T-helper 2 cell (primary cell): ENCODE measurements at regions not wholly inside any gene's neighbourhood (a gene's known extent, or its start where the extent isn't known, plus 50 kb on each side); places are given as distances from the start of the nearest gene placed in this dataset.
A peak's percentile ranks its signal among the peaks of the same experiment; 100 is the strongest.
"Not testable (repeated sequence)": the region's sequence is repeated elsewhere in the genome, so short reads cannot be mapped to it uniquely, and the experiment has no call there.

Source experiments
- DNase-seq, 5 experiments: peaks; one replicate each; pipeline versions ENCODE4 v3.0.0 to v3.0.0-alpha.2; 2012 to 2022

DNA sequence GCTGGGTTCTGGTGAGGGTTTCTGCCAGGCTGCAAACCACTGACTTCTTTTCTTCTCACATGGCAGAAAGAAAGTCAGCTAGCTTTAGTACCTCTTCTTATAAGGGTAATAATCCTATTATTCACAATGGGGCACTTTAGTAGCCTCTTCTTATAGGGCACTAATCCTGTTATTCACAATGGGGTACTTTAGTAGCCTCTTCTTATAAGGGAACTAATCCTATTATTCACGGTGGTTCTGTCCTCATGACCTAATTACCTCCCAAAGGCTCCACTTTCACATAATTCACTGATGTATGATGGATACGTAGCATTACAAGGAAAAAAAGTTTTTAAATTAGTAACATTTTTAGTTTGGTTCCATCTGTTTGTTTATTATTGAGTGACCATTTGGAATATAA lies 671.3 kb downstream of the NSUN3 start:
- DNase-seq = no peak

- DNase-seq = no peak
Measured at GRCh38 chr3:94735354-94735753, 672.5 kb downstream of the NSUN3 start.

DNA sequence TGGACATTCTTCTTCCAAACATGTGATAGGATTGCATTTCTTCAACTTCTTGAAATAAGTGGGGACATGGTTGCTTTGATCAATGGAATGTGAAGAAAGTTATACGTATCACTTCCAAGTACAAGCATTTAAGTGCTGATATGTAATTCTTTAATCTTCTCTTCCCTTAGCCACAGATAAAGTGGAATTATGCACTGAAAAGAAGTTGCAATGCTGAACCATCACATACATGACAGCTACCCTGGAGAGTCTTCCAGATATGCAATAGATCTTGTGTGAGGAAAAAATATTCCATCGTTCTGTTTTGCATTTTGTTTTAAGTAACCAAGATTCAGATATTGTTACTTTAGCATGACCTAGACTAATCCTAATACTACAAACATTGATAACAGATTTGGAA lies 674.3 kb downstream of the NSUN3 start:
- no peak for DNase-seq

DNA sequence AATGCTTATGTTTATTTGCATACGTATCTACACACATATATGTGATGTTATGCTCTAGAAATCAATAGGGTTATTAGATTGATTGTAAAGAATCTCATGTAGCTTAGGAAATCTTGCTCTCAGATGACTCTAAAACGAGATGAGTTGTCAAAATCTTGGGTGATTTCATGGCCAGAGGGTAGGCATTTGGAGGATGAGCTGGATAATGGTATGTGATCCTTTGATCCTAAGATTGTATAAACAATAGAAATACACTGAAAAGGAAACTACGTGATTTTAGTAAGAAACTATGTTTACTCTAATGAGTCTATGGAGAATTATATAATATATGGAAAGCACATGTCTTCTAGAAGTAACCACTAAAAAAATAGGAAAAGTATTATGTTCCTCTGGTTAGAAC lies 676.6 kb downstream of the NSUN3 start:
- DNase-seq = no peak

GRCh38 chr3:94758751-94759150 lies 695.9 kb downstream of the NSUN3 start:
- no peak for DNase-seq

GRCh38 chr3:94772402-94772801 lies 709.5 kb downstream of the NSUN3 start:
- no peak for DNase-seq

GRCh38 chr3:94775746-94776145 lies 712.9 kb downstream of the NSUN3 start:
- no peak for DNase-seq

DNA sequence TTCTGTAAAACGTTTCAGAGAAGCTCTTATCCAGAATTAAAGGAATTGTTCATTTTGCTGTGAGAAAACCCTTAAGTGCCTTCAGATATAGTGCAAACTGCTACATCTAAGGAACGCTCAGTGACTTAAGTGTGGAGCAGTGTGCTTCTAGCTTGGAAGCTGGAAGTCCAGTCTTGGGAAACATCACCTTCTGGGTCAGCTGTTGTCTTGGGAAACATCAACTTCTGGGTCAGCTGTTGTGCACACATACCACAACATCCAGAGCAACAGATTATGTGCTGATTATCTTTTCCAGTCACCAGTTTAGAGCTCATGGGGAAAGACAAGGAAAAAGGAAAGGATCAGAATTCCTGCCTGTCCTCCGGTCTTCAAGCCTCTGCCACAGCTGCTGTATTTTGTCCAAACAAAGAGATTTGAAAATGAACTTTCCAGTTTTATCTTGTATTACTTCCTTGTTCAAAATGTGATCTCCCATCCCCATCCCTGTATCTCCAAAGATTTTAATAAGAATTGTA lies 713.6 kb downstream of the NSUN3 start:
- no peak for DNase-seq

DNA sequence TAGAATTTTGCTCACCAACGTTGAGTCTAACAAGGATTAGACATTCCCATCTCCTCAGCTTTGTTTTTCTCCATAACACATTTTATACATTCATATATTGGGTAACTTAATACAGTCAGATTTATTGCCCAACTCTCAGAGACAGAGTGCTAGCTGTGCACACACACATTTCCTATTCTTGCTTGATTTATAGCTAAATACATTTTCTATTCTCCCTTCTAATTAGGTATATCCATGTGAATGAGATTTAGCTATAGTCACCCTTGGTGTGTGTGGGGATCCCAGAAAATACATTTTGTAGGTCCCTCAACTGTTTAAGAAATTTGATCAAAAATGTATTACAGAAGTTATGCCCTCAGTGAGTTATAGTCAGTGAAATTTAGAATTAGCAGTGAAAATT lies 715.4 kb downstream of the NSUN3 start:
- no peak for DNase-seq

DNA sequence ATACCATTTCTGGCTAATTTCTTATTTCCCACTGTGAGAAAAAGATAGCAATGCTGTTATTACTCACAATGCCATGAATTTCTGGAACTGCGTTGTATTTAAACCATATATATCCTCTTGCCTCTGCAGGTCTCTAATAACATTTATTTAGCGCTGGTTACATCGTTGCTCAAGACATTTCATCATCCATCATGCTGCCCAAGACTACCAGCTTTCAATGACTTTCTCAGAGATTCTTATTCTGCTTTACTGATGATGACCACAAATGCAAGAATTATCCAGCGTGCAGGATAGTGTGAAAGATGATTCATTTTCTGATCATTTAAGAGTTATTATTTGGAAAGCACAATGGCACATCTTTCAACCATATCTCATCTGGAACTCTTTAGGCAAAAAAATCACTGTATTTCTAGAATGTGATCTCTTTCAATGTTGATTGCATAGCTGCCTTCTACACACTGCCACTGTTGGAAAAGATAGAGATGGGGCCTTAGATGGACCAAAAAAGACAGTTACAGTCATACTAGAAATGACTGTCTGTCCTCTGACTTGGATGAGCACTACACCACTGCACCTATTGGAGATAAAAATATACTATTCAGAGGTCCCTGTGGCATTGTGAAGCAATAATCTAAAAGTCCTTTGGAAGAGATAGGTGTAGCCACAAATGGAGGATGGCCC lies 716.1 kb downstream of the NSUN3 start:
- no peak for DNase-seq

- no peak for DNase-seq
Measured at GRCh38 chr3:94779699-94780098, 716.8 kb downstream of the NSUN3 start.

DNA sequence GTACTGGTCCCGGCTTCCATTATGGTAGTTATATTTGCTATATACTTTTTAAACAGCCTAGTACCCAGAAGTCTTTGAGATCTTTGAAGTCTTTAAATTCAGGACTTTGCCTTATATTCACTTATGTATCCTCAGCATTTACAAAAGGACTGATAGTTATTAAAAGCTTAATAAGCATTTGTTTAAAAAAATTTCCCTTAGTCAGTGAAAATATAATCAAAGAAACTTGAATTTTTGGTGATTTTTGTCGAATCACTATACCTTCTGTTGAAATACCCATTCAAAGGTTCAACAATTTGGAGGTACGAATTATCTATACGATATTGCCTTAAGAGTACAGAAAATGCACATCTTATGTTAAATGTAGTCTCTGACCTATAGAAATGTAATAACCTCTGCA lies 721.4 kb downstream of the NSUN3 start:
- no peak for DNase-seq

GRCh38 chr3:94787066-94787465 lies 724.2 kb downstream of the NSUN3 start:
- no peak for DNase-seq

- no peak for DNase-seq
Measured at GRCh38 chr3:94787734-94788270, 724.9 kb downstream of the NSUN3 start.

DNA sequence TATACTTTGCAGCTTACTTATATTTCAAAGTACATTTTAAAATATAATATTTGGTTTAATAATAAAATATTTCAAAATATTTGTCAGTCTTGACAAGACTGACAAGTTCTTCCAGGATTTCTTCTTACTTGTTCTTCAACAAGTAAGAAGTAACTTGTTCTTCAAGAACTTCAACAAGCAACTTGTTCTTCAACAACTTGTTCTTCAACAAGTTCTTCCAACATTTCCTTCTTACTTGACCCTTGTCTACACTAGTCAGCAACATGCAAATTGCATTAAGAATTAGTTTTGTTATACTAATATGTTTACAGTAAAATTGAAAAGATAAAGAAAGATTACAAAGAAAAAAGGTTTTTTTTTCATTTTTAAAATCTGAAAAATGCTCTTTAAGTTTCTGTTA lies 731.7 kb downstream of the NSUN3 start:
- no peak for DNase-seq

GRCh38 chr3:94799420-94800060 lies 736.7 kb downstream of the NSUN3 start:
- no peak for DNase-seq

DNA sequence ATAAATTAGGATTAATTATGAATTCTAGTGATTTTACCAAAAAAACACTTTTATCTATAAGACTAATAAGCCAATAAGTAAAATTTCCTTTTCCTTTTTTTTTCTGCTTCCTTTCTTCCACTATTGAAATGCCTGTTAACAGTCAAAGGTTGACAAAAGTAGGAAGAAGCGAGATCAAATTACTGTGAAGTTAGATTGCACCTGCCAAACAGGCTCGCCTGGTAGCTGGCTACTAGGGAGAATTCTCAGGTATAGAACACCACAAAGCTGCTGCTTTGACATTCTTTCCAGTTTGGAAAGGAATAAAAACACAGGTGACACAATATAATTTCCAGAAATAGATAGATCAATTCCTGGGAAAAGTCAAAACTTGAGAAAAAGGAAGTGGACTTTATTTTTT lies 749.0 kb downstream of the NSUN3 start:
- no peak for DNase-seq

GRCh38 chr3:94821241-94821640 lies 758.4 kb downstream of the NSUN3 start:
- no peak for DNase-seq

DNA sequence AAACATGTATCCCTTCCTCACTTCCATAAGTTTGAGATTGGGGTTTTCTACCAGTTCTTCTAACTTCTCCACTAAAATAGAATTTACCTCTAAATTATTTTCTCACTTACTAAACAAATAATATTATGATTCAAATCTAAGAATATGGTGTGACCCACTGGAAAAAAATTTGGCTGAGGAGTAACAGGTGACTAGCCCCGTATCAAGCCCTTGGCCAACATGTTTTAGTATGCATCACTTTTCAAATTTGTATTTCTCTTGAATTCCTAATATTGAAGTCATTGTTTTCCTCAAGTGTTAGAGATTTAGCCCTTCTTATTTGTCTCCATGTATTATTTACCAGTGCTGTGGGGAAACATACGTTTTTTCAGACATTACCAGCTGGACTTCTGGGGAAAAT lies 759.4 kb downstream of the NSUN3 start:
- DNase-seq = no peak

- not testable (repeated sequence) for DNase-seq
Measured at GRCh38 chr3:94846251-94846650, 783.4 kb downstream of the NSUN3 start.

- peak in 1 of 5 experiments; percentile 5 for DNase-seq
Measured at GRCh38 chr3:94862703-94863102, 799.8 kb downstream of the NSUN3 start.

DNA sequence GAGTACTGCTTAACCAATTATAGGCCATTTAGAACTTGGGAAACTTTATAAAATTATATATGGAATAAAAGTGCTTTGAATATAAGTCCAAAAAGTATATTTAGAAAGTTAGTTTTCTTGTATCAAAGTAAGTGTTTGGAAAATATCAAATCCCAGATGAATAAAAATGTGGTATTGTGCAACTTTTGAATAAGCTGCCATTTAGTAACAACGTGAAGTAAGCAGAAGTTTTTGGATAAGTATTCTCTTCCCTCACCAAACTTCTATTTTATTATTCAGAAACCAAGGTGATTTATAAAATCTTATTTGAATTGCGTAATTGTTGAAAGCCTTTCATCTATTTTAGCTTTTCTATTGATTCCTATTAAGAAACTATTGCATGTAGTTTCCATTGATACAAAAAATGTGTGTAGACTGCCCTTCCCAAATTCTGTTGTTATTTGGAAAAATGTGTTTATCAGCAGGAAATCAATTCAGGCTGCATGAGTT lies 806.2 kb downstream of the NSUN3 start:
- DNase-seq = no peak

DNA sequence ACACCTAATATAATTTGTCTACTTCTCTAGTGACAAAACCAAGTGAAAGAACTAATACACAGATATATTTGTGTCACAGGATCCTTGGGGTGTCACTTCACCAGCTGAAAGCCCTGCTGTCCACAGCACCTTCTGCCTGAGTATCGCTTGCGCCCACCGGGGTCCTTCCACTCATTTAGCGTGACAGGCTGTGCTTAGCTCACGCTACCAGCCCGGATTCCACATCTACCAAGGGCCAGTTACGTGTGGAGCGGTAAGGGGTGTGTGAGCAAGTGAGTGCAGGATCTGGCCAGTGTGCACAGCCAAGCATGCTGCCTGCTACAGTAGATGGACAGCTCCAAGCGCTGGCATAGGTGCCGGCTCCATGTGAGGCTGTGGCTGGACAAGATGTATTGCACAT lies 810.9 kb downstream of the NSUN3 start:
- no peak for DNase-seq

DNA sequence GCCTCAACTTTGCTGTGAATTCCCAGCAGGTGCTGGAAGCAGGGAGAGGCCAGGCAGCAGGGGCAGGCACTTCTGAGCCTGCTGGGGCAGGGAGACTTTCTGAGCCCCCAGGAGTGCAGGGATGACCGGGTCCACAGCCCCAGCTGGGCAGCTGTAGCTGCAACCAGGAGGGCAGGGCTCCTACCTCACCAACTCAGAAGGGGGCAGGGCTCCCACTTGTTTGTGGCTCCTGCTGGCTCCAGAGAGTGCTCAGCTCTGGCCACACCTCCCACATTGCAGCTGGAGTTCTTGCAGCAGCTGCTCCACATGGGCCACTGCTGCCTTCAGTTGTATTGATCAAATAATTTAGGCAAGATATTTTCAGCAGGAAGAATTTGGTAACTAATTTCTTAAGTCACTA lies 812.3 kb downstream of the NSUN3 start:
- DNase-seq = no peak
